ENCODE measurements at regions not wholly inside any gene's neighbourhood (a gene's known extent, or its start where the extent isn't known, plus 50 kb on each side); places are given as distances from the start of the nearest gene placed in this dataset.
"Not testable (repeated sequence)": the region's sequence is repeated elsewhere in the genome, so short reads cannot be mapped to it uniquely, and the experiment has no call there.

GRCh38 chr3:17823036-17823435, 80.6 kb upstream of the TBC1D5 start:
- DNase-seq (no peak), ATAC-seq (no peak)
- no peaks in the 10 kb centered on the region for H3K4me1 ChIP-seq
- no peak overlapping the region for H3K4me3 ChIP-seq
- H3K9me3 ChIP-seq = no peaks in the 10 kb centered on the region
- no peaks in the 10 kb centered on the region for H3K27me3 ChIP-seq
- intact Hi-C loops (cut with DNase I) = no loop called here
- no peaks in the 10 kb centered on the region for H3K36me3 ChIP-seq (replicated peaks in 1 of 2; ENCODE audit: insufficient read depth in 1 of 2, low read depth in 2 of 2)
- 21 to 25% methylated on average over 4 of the region's 4 CpGs for WGBS, 2 donors
- TF ChIP-seq CTCF (IDR thresholded peaks at IDR 0.05) (no peak), POLR2A (IDR thresholded peaks at IDR 0.05) (no peak)
- no peak overlapping the region for H3K27ac ChIP-seq

GRCh38 chr3:17820704-17821103, 78.3 kb upstream of the TBC1D5 start:
- no peaks in the 10 kb centered on the region for H3K9me3 ChIP-seq
- H3K4me3 ChIP-seq = no peak overlapping the region
- H3K27ac ChIP-seq = no peak overlapping the region
- no peaks in the 10 kb centered on the region for H3K27me3 ChIP-seq
- H3K36me3 ChIP-seq (replicated peaks in 1 of 2; ENCODE audit: insufficient read depth in 1 of 2, low read depth in 2 of 2) = no peaks in the 10 kb centered on the region
- H3K4me1 ChIP-seq = no peaks in the 10 kb centered on the region
- intact Hi-C loops (cut with DNase I) = no loop called here
- ATAC-seq (no peak), DNase-seq (no peak)
- WGBS, 2 donors = 45 to 53% methylated on average over 2 of the region's 2 CpGs
- TF ChIP-seq POLR2A (IDR thresholded peaks at IDR 0.05) (no peak), CTCF (IDR thresholded peaks at IDR 0.05) (no peak)

- intact Hi-C loops (cut with DNase I) = no loop called here
- no peaks in the 10 kb centered on the region for H3K36me3 ChIP-seq (replicated peaks in 1 of 2; ENCODE audit: insufficient read depth in 1 of 2, low read depth in 2 of 2)
- no peaks in the 10 kb centered on the region for H3K27me3 ChIP-seq
- ATAC-seq (no peak), DNase-seq (no peak)
- no peak overlapping the region for H3K27ac ChIP-seq
- TF ChIP-seq CTCF (IDR thresholded peaks at IDR 0.05) (no peak), POLR2A (IDR thresholded peaks at IDR 0.05) (no peak)
- H3K4me1 ChIP-seq = no peaks in the 10 kb centered on the region
- no peak overlapping the region for H3K4me3 ChIP-seq
- no peaks in the 10 kb centered on the region for H3K9me3 ChIP-seq
These were observed 77.8 kb upstream of the TBC1D5 start for GRCh38 chr3:17820275-17820674.

- intact Hi-C loops (cut with DNase I); DNase-seq; H3K36me3 ChIP-seq (replicated peaks in 1 of 2; ENCODE audit: insufficient read depth in 1 of 2, low read depth in 2 of 2); ATAC-seq; H3K27ac ChIP-seq; H3K4me3 ChIP-seq; H3K4me1 ChIP-seq; H3K9me3 ChIP-seq; H3K27me3 ChIP-seq: not testable (repeated sequence)
- WGBS, 2 donors = 90 to 95% methylated on average over 4 to 14 of the region's 20 CpGs
These were observed 75.5 kb upstream of the TBC1D5 start for GRCh38 chr3:17817973-17818372.

GRCh38 chr3:17817545-17817944, 75.1 kb upstream of the TBC1D5 start:
- DNase-seq = no peak
- Histone ChIP-seq H3K27ac (no peak overlapping the region), H3K27me3 (no peaks in the 10 kb centered on the region), H3K36me3 (replicated peaks in 1 of 2; ENCODE audit: insufficient read depth in 1 of 2, low read depth in 2 of 2) (no peaks in the 10 kb centered on the region), H3K4me1 (no peaks in the 10 kb centered on the region), H3K4me3 (no peak overlapping the region), H3K9me3 (no peaks in the 10 kb centered on the region)
- TF ChIP-seq POLR2A (IDR thresholded peaks at IDR 0.05) (no peak), CTCF (IDR thresholded peaks at IDR 0.05) (no peak)
- WGBS, 2 donors = 94% methylated on average over 9 of the region's 9 CpGs; no CpG with 5 or more reads in 1 of the 2 donors
- no peak for ATAC-seq
- intact Hi-C loops (cut with DNase I) = no loop called here

GRCh38 chr3:17816839-17817238, 74.4 kb upstream of the TBC1D5 start:
- H3K4me1 ChIP-seq; intact Hi-C loops (cut with DNase I); DNase-seq; H3K4me3 ChIP-seq; H3K27ac ChIP-seq; H3K9me3 ChIP-seq; H3K27me3 ChIP-seq; ATAC-seq; H3K36me3 ChIP-seq (replicated peaks in 1 of 2; ENCODE audit: insufficient read depth in 1 of 2, low read depth in 2 of 2): not testable (repeated sequence)
- 88 to 92% methylated on average over 3 of the region's 3 CpGs for WGBS, 2 donors

- WGBS, 2 donors = 81 to 92% methylated on average over 7 of the region's 7 CpGs
- DNase-seq; H3K36me3 ChIP-seq (replicated peaks in 1 of 2; ENCODE audit: insufficient read depth in 1 of 2, low read depth in 2 of 2); H3K4me1 ChIP-seq; H3K27me3 ChIP-seq; H3K4me3 ChIP-seq; ATAC-seq; H3K9me3 ChIP-seq; H3K27ac ChIP-seq; intact Hi-C loops (cut with DNase I): not testable (repeated sequence)
These were observed 69.9 kb upstream of the TBC1D5 start for GRCh38 chr3:17812328-17812727.
